ENCODE measurements at regions not wholly inside any gene's neighbourhood (a gene's known extent, or its start where the extent isn't known, plus 50 kb on each side); places are given as distances from the start of the nearest gene placed in this dataset.

GRCh38 chr10:83929399-83929798 is 209.9 kb upstream of the GHITM start:
- TF ChIP-seq MYC (IDR thresholded peaks at IDR 0.05; ENCODE audit: low read depth, low read length) (no peak), MAX (IDR thresholded peaks at IDR 0.05; ENCODE audit: insufficient read depth, insufficient read length) (no peak), GATA2 (IDR thresholded peaks at IDR 0.05; ENCODE audit: insufficient read depth, insufficient read length, low read depth, low read length) (no peak), CTCF (IDR thresholded peaks at IDR 0.05; ENCODE audit: extremely low read depth in 1 of 2, insufficient read depth in 1 of 2, low read depth in 1 of 2, low read length in 2 of 2) (no peak), POLR2AphosphoS5 (IDR thresholded peaks at IDR 0.05; ENCODE audit: insufficient read depth, low read depth, low read length) (no peak), POLR2A (IDR thresholded peaks at IDR 0.05; ENCODE audit: low read depth, low read length) (no peak), JUN (IDR thresholded peaks at IDR 0.05; ENCODE audit: borderline replicate concordance, insufficient read depth, insufficient read length, low read depth) (no peak)

All from endothelial cell of umbilical vein (primary cell).